ENCODE measurements at regions not wholly inside any gene's neighbourhood (a gene's known extent, or its start where the extent isn't known, plus 50 kb on each side); places are given as distances from the start of the nearest gene placed in this dataset.
"Not testable (repeated sequence)": the region's sequence is repeated elsewhere in the genome, so short reads cannot be mapped to it uniquely, and the experiment has no call there.

GRCh38 chr5:74535926-74536325, 104.6 kb downstream of the ENC1 start:
- no peaks in the 10 kb centered on the region for H3K27me3 ChIP-seq (ENCODE audit: control insufficient read depth, insufficient read depth, low read length)
- no peak for TF ChIP-seq CTCF (IDR thresholded peaks at IDR 0.05; ENCODE audit: insufficient read depth, low read depth, low read length)
- no peak for DNase-seq (ENCODE audit: low read depth)
- H3K4me3 ChIP-seq (ENCODE audit: low read depth, low read length): no peak overlapping the region
- POLR2A ChIA-PET: no interaction called here
- CTCF ChIA-PET: interaction anchor here (0.9 to 2.8 kb wide), 3 partner anchors 8 to 1365 kb away, joined by 3 to 7 read pairs (median 4); no protein-coding TSS in a partner anchor
- H3K36me3 ChIP-seq (ENCODE audit: control insufficient read depth, insufficient read depth, low read length): no peaks in the 10 kb centered on the region

- no peaks in the 10 kb centered on the region for H3K27me3 ChIP-seq (ENCODE audit: control insufficient read depth, insufficient read depth, low read length)
- DNase-seq (ENCODE audit: low read depth): no peak
- H3K36me3 ChIP-seq (ENCODE audit: control insufficient read depth, insufficient read depth, low read length): no peaks in the 10 kb centered on the region
- CTCF ChIA-PET: no interaction called here
- POLR2A ChIA-PET: no interaction called here
- H3K4me3 ChIP-seq (ENCODE audit: low read depth, low read length): no peak overlapping the region
- no peak for TF ChIP-seq CTCF (IDR thresholded peaks at IDR 0.05; ENCODE audit: insufficient read depth, low read depth, low read length)
These were observed 106.0 kb downstream of the ENC1 start for GRCh38 chr5:74534397-74535129.

GRCh38 chr5:74530326-74531050, 110.0 kb downstream of the ENC1 start:
- Histone ChIP-seq H3K4me3 (ENCODE audit: low read depth, low read length) (no peak overlapping the region), H3K27me3 (ENCODE audit: control insufficient read depth, insufficient read depth, low read length) (no peaks in the 10 kb centered on the region; the same call in 1 of the 2 replicates), H3K36me3 (ENCODE audit: control insufficient read depth, insufficient read depth, low read length) (no peaks in the 10 kb centered on the region)
- CTCF ChIA-PET: interaction anchor here (1.0 kb wide), 1 partner anchor 9 kb away, joined by 4 read pairs; no protein-coding TSS in a partner anchor
- TF ChIP-seq CTCF (IDR thresholded peaks at IDR 0.05; ENCODE audit: insufficient read depth, low read depth, low read length): no peak
- POLR2A ChIA-PET: no interaction called here
- DNase-seq (ENCODE audit: low read depth): no peak

- Histone ChIP-seq H3K4me3 (ENCODE audit: low read depth, low read length) (no peak overlapping the region), H3K36me3 (ENCODE audit: control insufficient read depth, insufficient read depth, low read length) (no peaks in the 10 kb centered on the region), H3K27me3 (ENCODE audit: control insufficient read depth, insufficient read depth, low read length) (no peaks in the 10 kb centered on the region; the same call in 1 of the 2 replicates)
- no peak for TF ChIP-seq CTCF (IDR thresholded peaks at IDR 0.05; ENCODE audit: insufficient read depth, low read depth, low read length)
- ChIA-PET POLR2A (no interaction called here), CTCF (interaction anchor here (2.0 kb wide), 1 partner anchor 10 kb away, joined by 6 read pairs; no protein-coding TSS in a partner anchor)
- DNase-seq (ENCODE audit: low read depth): no peak
These were observed 111.4 kb downstream of the ENC1 start for GRCh38 chr5:74529101-74529500.

- Histone ChIP-seq H3K36me3 (ENCODE audit: control insufficient read depth, insufficient read depth, low read length) (no peaks in the 10 kb centered on the region), H3K27me3 (ENCODE audit: control insufficient read depth, insufficient read depth, low read length) (no peaks in the 10 kb centered on the region; the same call in 1 of the 2 replicates), H3K4me3 (ENCODE audit: low read depth, low read length) (no peak overlapping the region)
- ChIA-PET POLR2A (no interaction called here), CTCF (no interaction called here)
- no peak for TF ChIP-seq CTCF (IDR thresholded peaks at IDR 0.05; ENCODE audit: insufficient read depth, low read depth, low read length)
- DNase-seq (ENCODE audit: low read depth): no peak
These were observed 114.4 kb downstream of the ENC1 start for GRCh38 chr5:74526111-74526510.

- H3K27me3 ChIP-seq (ENCODE audit: control insufficient read depth, insufficient read depth, low read length); H3K36me3 ChIP-seq (ENCODE audit: control insufficient read depth, insufficient read depth, low read length); CTCF ChIA-PET; DNase-seq (ENCODE audit: low read depth); POLR2A ChIA-PET; H3K4me3 ChIP-seq (ENCODE audit: low read depth, low read length): not testable (repeated sequence)
These were observed 115.8 kb downstream of the ENC1 start for GRCh38 chr5:74524767-74525166.

- H3K27me3 ChIP-seq (ENCODE audit: control insufficient read depth, insufficient read depth, low read length); H3K4me3 ChIP-seq (ENCODE audit: low read depth, low read length); H3K36me3 ChIP-seq (ENCODE audit: control insufficient read depth, insufficient read depth, low read length); DNase-seq (ENCODE audit: low read depth); POLR2A ChIA-PET; CTCF ChIA-PET: not testable (repeated sequence)
These were observed 116.8 kb downstream of the ENC1 start for GRCh38 chr5:74523698-74524097.

- CTCF ChIA-PET: not testable (repeated sequence)
These were observed 117.7 kb downstream of the ENC1 start for GRCh38 chr5:74522838-74523237.

More at GRCh38 chr5:74522838-74523237, 117.7 kb downstream of the ENC1 start:
- H3K36me3 ChIP-seq (ENCODE audit: control insufficient read depth, insufficient read depth, low read length); DNase-seq (ENCODE audit: low read depth); H3K27me3 ChIP-seq (ENCODE audit: control insufficient read depth, insufficient read depth, low read length); H3K4me3 ChIP-seq (ENCODE audit: low read depth, low read length); POLR2A ChIA-PET: not testable (repeated sequence)

Data from BJ (cell line).